GM18870 (cell line): ENCODE measurements at regions not wholly inside any gene's neighbourhood (a gene's known extent, or its start where the extent isn't known, plus 50 kb on each side); places are given as distances from the start of the nearest gene placed in this dataset.

Experiments
- ATAC-seq: cut with Tn5 transposase; IDR thresholded peaks from one replicate; pipeline ENCODE4 v1.9.1; 2021; ENCODE audit warnings: moderate library complexity; ENCODE audit not compliant: unreplicated experiment

DNA sequence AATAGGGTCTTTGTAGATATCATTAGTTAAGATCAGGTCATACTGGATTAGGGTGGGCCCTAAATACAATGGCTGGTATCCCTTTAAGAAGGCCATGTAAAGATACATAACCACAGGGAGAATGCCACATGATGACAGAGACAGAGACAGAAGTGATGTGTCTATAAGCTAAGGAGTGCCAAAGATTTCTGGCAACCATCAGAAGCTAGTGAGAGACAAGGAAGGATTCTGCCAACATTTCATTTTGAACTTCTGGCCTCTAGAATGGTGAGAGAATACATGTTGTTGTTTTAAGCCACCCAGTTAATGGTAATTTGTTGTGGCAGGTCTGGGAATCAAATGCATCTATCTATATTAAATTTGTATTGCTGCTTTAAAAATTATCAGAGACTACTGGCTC, 185.5 kb upstream of the CYRIA start:
- ATAC-seq = no peak

- ATAC-seq = no peak
These were observed 175.0 kb upstream of the CYRIA start for GRCh38 chr2:16840496-16841172.

DNA sequence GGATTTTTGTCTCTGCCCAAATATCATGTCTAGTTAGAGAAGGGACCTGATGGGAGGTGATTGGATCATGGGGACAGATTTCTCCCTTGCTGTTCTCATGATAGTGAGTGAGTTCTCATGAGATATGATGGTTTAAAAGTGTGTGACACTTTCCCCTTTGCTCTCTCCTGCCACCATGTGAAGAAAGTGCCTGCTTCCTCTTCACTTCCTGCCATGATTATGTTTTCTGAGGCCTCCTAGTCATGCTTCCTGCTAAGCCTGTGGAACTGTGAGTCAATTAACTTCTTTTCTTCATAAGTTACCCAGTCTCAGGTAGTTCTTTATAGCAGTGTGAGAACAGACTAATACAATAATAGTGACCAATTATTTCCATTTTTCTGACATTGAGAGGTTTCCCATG, 167.3 kb upstream of the CYRIA start:
- ATAC-seq = no peak

DNA sequence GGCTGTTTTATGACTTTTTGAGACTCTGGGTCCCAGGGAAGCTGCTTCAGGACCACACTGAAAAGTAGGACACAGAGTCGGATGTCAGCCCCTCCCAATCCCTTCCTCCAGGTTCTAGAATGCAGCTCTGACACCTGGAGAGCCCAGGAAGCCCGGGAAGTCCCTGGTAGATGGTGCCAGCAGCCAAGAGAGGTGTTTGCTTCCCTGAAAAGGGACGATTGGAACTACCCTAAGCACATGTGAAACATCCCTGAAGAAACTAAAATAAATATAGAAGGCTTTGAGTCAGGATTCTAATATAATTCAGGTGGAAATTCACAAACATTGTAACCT, 163.2 kb upstream of the CYRIA start:
- no peak for ATAC-seq

- no peak for ATAC-seq
These were observed 162.6 kb upstream of the CYRIA start for GRCh38 chr2:16828044-16828827.

GRCh38 chr2:16824472-16824871, 158.8 kb upstream of the CYRIA start:
- no peak for ATAC-seq

- ATAC-seq = no peak
These were observed 156.1 kb upstream of the CYRIA start for GRCh38 chr2:16821692-16822091.

- no peak for ATAC-seq
These were observed 152.5 kb upstream of the CYRIA start for GRCh38 chr2:16818203-16818556.

DNA sequence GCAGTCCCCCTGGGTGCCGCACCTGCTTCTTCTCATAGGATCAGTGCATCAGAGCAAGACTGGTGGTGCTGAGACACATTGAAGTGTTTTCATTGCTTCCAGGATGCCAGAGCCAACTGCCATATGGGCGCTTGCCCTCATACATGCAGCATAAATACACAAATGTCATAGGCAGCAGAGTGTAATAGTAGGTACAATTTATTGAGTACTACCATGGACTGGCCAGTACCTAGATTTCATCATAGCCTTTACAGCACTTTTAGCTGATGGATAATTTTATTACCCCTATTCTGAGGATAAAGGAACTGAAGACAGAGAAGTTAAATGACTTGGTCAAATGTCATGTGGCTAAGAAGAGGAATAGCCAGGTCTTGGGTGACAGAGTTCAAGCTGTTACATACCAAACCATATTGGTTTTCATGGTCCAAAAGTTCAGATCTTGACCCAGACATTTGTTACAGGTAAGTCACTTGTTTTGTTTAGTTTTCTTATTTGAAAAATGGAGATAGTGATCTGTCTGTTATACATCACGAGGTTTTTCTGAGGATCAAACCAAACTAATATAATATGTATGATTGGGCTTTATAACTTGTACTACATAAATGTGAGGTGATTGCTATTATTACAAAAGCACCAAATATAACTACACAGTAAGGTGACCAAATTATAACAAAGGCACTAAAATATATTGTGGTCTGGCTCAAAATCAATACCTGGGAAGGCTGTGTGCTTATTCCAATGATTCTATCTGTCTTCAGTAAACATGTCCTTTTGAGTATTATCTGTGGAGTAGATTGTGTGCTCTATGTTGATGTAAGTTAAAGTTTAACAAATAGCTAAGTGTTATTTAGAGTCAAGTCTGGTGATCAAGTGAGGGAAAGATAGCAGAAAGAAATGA, 151.9 kb upstream of the CYRIA start:
- ATAC-seq = no peak

DNA sequence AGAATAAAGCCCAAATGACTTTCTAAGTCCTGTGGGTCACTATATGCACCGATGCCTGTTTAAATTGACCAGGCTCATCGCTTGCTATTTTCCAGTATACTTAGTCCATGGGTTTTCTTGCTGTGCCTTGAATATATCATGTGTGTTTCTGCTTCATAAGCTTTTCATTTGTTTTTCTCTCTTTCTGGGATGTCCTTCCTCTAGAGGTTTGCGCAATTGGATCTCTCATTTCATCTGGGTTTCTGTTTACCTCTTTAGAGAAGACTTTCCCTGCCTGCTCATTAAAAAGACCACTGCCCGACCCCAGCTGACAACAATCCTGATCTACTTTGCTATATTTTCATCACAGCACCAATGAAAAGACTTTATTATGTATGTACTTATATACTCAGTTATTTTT, 150.9 kb upstream of the CYRIA start:
- ATAC-seq = no peak

DNA sequence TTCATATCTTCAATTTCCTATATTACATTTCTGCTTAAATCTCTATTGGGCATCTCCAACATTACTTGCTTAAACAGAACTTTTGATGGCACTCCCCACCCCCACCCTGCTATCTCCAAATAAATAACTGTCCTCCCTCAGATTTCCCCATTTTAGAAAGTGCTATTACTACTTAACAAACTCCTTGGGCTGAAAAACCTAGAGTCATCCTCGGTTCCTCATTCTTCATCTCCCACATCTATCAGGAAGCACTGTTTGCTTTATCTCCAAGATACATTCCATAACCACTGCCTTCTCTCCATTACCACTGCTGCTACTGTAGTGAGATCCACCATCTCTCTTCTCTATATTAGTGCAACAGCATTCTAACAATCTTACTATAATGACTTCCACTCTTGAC, 150.4 kb upstream of the CYRIA start:
- no peak for ATAC-seq

- no peak for ATAC-seq
These were observed 148.0 kb upstream of the CYRIA start for GRCh38 chr2:16813593-16813992.

DNA sequence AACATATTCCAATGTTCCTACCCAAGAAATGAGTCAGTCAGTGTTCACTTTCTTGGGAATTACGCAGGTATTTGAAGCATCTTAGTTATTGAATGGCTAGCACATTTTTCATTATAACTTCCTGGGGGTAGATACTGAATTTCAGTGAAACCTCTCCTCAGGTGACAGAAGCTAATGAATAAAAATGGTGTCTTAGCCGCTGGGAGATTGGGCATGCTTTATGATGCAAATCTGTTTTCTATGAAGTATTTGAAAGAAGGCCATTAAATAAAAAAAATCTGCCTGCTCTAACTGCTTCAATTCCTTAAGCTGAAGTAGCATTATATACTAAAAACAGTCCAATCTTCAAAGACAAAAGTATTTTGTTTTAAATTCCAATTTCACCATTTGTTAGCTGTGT, 132.8 kb upstream of the CYRIA start:
- ATAC-seq = no peak

DNA sequence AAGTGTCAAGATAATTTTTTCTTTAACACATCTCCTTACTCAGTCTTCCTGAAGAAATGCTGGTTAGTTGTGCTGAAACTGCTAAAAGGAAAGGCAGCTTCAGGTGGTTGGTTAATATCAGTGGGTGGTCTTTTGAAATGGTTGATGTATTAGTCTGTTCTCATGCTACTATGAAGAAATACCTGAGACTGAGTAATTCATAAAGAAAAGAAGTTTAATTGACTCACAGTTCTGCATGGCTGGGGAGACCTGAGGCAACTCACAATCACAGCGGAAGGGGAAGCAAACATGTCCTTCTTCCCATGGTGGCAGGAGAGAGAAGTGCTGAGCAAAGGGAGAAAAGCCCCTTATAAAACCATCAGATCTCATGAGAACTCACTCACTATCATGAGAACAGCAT, 125.9 kb upstream of the CYRIA start:
- no peak for ATAC-seq

- no peak for ATAC-seq
These were observed 119.5 kb upstream of the CYRIA start for GRCh38 chr2:16785149-16785548.

DNA sequence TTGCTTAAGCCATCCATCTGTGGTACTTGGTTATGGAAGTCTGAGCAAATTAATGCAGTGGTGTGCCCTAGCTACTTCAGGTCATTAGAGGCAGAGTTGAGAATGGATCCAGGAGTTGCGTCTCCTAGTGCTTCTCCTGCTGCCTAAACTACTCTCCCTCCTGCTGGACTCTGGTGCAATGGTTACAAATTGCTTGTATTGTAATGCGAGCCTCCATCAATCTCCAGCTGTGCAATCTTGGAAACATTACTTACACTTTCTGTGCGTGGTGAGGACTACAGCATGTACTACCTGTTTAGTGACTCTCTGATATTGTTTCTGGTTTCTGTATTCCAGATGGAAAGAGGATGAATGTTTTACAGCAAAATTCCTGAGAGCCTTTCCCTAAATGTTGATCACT, 119.0 kb upstream of the CYRIA start:
- no peak for ATAC-seq

- ATAC-seq = no peak
These were observed 111.7 kb upstream of the CYRIA start for GRCh38 chr2:16777123-16777870.

- ATAC-seq = no peak
These were observed 110.2 kb upstream of the CYRIA start for GRCh38 chr2:16775899-16776231.

DNA sequence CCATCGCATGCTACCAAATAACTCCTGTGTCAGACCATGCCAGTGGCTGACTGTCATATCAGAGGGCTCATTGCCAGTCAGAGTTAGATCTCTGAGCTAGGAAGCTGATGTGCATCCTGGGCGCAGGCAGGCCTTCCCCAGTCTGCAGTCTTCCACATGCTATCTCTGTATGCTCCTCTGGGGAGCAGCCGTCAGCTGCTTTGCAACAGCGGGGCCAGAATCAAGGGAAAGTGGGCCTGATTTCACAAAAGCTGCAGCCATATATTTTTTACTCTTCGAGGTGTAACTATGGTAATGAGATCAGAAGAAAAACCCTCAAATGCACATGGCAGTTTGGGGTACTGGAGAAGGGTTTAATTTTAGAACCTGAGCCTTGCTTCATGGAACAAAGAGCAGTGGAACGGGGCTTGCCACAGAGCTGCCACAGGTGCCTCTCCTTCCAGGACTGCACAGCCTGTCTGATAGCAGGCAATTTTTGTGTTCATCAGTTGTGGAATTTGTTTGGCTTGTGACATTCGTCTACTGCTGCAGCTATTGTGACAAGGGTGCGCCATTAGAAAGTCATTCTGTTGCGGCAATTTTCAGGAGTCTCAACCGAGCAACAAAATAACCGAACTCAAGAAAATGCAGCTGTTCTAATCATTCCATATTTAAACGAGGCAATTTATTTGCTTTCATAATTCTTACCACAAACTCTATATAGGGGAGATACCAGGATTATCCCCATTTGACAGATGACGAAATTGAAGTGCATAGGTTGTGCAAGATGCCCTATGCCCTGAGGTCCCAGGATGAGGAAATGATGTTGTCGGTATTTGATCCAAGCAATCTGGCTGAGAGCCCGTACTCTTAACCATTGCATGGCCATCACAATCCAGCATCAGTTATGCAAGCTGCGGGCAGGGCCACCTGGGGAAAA, 109.6 kb upstream of the CYRIA start:
- no peak for ATAC-seq

GRCh38 chr2:16774091-16774490, 108.5 kb upstream of the CYRIA start:
- ATAC-seq = no peak
